GM19372 (cell line): ENCODE measurements at regions not wholly inside any gene's neighbourhood (a gene's known extent, or its start where the extent isn't known, plus 50 kb on each side); places are given as distances from the start of the nearest gene placed in this dataset.
"Not testable (repeated sequence)": the region's sequence is repeated elsewhere in the genome, so short reads cannot be mapped to it uniquely, and the experiment has no call there.

Source experiments
- ATAC-seq: cut with Tn5 transposase; IDR thresholded peaks from one replicate; pipeline ENCODE4 v1.9.1; 2021; ENCODE audit warnings: mild to moderate bottlenecking, low read depth, moderate library complexity; ENCODE audit not compliant: unreplicated experiment

- not testable (repeated sequence) for ATAC-seq
Measured at GRCh38 chr16:31581065-31581464, 53.4 kb downstream of the AHSP start.

DNA sequence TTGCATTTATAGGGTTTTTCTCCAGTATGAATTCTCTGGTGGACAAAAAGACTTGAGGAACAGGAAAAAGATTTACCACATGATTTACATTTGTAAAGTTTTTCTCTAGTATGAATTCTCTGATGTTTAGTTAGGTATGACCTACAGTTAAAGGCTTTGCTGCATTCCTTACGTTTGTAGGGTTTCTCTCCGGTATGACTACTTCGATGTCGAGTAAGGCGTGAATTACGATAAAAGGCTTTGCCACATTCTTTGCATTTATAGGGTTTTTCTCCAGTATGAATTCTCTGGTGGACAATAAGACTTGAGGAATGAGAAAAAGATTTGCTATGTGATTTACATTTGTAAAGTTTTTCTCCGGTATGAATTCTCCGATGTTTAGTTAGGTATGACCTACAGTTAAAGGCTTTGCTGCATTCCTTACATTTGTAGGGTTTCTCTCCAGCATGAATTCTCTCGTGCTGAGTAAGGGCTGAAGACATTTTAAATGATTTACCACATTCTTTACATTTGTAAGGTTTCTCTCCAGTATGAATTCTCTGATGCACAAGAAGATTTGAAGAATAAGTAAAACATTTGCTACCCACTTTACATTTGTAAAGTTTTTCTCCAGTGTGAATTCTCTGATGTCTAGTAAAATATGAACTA lies 74.2 kb downstream of the AHSP start:
- not testable (repeated sequence) for ATAC-seq

GRCh38 chr16:31618130-31618529 lies 90.4 kb downstream of the AHSP start:
- no peak for ATAC-seq

- ATAC-seq, result no peak
Measured at GRCh38 chr16:31636433-31636832, 108.7 kb downstream of the AHSP start.

- no peak for ATAC-seq
Measured at GRCh38 chr16:31641279-31641678, 113.6 kb downstream of the AHSP start.

- not testable (repeated sequence) for ATAC-seq
Measured at GRCh38 chr16:31655674-31656073, 128.0 kb downstream of the AHSP start.

DNA sequence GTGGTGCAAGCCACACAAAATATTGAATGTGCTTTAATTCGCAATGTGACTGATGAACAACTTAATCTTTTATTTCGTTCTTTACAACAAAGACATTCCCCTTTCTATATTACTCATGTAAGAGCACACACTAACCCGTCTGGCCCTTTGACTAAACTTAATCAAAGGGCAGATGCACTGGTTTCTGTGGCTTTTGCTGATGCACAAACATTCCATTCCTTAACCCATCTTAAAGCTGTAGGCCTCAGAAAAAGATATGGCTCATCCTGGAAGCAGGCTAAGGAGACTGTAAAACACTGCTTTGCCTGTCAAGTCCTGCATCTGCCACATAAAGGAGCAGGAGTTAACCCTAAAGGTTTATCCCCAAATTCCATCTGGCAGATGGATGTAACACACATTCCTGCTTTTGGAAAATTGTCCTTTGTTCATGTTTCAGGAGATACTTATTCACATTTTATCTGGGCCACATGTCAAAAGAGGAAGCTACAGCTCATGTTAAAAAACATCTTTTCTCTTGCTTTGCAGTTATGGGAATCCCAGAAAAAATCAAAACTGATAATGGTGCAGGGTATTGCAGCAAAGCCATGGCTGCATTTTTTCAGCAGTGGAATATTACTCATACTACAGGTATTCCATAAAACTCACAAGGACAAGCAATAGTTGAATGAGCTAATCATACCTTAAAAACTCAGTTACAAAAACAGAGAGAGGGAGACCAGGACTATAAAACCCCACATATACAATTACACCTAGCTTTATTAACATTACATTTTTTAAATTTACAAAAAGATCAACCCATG lies 137.2 kb downstream of the AHSP start:
- ATAC-seq, result no peak

GRCh38 chr16:31674686-31675085 lies 147.0 kb downstream of the AHSP start:
- ATAC-seq, result no peak

DNA sequence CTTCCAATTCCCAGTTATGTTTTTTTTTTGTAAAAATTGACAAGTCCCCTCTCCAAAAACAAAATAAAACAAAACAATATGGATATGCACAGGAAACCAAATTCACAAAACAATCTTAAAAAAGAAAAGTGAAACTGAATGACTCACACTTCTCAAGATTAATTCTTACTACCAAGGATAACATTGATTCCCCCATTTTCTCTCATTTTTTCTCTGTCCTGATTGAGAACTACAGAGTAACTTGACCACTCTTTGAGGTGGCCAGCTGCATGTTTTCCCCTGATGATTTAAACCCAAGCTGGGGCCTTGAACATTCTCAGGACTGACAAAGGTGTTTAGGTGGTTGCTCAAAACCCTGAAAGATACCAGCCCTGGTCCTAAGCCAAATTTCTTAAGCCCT lies 149.0 kb downstream of the AHSP start:
- no peak for ATAC-seq

DNA sequence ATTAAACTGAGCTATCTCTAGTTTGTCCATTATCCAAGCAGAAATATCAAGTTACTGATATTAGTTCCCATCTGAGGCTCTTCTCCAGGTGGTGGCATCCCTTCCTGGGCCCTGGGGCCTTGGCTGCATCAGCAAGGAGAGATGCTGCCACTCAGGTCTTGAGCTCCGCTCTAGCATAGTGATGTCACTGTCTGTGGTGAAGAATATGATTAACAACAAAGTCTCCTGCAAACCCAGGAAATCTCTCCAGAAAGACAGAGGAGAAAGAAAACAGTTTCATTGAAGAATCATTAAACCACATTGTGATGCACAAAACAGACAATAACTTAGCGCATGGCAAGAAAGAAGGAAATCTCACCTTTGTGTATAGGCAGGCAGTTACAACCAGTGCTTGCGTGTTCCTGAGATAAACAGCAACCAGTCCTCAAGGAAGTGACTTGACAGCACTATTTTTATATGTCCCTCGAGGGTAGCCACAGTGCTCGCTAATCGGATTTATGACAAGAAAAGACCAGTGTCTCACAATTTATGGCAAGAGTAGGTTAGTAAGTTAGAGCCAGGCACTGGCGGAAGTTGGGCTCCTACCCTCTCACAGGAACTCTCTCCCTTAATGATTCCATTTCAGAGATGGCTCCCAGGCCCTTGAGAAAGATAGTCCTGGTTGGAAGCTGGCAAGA lies 151.1 kb downstream of the AHSP start:
- ATAC-seq, result no peak

DNA sequence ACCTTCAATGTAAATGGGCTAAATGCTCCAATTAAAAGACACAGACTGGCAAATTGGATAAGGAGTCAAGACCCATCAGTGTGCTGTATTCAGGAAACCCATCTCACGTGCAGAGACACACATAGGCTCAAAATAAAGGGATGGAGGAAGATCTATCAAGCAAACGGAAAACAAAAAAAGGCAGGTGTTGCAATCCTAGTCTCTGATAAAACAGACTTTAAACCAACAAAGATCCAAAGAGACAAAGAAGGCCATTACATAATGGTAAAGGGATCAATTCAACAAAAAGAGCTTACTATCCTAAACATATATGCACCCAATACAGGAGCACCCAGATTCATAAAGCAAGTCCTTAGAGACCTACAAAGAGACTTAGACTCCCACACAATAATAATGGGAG lies 161.6 kb downstream of the AHSP start:
- not testable (repeated sequence) for ATAC-seq

GRCh38 chr16:31692338-31692737 lies 164.6 kb downstream of the AHSP start:
- ATAC-seq, result not testable (repeated sequence)

DNA sequence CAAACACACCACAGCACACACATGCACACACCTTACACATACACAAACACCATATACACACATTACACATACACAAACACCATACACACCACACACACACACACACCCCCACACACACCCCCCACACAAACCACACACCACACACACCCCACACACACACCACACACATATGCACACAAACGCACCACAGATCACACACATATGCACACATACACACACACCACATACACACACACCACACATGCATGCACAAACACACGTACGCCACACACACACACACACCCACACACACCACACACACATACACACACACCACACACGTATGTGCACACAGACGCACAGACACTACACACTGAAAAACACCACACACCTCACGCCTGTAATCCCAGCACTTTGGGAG lies 166.0 kb downstream of the AHSP start:
- no peak for ATAC-seq

GRCh38 chr16:31694461-31694860 lies 166.8 kb downstream of the AHSP start:
- ATAC-seq, result no peak

- no peak for ATAC-seq
Measured at GRCh38 chr16:31695667-31696066, 168.0 kb downstream of the AHSP start.

DNA sequence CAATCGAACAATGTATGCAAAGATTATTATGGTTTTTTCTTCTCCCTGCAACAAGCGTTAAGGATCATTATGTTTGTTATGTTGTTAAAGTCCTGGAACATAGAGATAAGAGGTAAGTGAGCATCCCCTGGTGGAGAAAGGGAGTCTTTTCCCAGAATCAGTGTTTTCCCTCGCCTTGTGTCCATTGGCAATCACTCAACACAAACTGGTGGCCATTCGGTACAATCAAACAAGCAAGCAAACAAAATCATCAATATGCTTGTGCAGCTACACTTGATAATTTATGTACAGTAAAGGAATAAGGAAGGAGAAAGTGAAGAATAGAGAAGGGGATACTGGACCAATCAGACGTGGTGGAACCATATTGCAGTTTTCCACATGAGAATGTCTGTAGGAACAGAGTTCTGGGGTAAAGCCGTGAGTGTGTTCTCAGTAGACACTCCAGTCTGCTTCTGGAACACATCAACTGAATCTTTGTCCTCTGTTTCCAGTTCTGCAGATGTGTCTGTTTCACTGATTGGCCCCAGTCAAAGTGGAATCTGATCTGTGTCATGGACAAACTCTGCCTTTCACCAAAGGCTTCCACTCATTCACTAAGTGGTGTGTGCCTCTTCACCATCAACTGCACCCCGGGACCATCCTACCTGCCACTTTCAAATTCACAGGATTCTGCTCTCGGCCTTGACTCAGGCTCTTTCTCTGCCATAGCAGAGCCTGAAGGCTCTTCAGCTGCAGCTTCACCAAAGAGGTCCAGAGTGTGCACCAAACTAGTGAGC lies 169.5 kb downstream of the AHSP start:
- no peak for ATAC-seq

GRCh38 chr16:31697744-31698125 lies 170.0 kb downstream of the AHSP start:
- no peak for ATAC-seq

DNA sequence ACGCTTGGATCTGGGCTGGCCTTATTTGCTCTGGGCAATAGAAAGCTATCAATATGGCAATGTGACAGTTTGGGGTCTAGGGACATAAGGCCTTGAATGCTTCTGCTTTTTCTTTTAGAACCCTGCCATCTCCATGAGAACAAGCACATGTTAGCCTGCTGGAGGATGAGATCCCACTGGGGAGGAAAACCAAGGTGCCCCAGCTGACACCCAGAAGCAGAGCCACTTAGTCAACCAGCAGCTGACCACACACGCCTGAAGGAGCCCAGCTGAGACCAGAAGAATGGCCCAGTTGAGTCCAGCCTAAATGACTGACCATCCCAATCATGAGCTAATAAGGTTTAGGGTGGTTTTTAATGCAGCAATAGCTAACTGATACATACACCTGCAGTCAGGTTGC lies 171.2 kb downstream of the AHSP start:
- no peak for ATAC-seq

DNA sequence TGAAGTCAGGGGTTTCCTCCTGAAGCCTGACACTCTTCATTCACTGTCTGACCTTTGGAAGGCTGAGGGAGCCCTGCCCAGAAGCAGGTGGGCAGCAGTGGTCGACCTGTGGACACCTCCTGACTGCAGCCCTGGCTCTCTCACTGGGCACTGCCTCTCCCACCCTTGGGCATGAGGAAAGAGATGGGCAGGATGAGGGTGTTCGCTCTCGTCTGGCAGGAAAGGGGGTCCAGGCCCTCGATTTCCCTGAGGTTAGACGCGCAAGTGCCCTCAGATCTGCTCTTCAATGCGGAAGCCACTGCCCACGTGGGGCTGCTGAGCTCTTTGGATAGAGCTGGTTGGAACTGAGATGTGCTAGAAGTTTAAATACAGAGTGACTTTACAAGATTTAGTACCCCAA lies 171.9 kb downstream of the AHSP start:
- ATAC-seq, result no peak

- ATAC-seq, result no peak
Measured at GRCh38 chr16:31700200-31700529, 172.5 kb downstream of the AHSP start.
